ENCODE measurements at regions not wholly inside any gene's neighbourhood (a gene's known extent, or its start where the extent isn't known, plus 50 kb on each side); places are given as distances from the start of the nearest gene placed in this dataset.

- intact Hi-C loops (cut with micrococcal nuclease), result no loop called here
- H3K36me3 Mint-ChIP-seq, result no peaks in the 10 kb centered on the region
Observed at GRCh38 chr3:72195895-72196294, 410.9 kb upstream of the PROK2 start.

GRCh38 chr3:72194458-72194857 lies 409.5 kb upstream of the PROK2 start:
- H3K36me3 Mint-ChIP-seq, result no peaks in the 10 kb centered on the region
- H3K4me1 Mint-ChIP-seq, result peaks cover 1% of the 10 kb centered on the region
- no peak overlapping the region for H3K4me3 Mint-ChIP-seq
- Histone ChIP-seq H2AFZ (ENCODE audit: insufficient read depth, low read depth, low read length, poor library complexity, severe bottlenecking) (no peak overlapping the region), H4K20me1 (ENCODE audit: insufficient read depth, low read length) (no peaks in the 10 kb centered on the region), H3K36me3 (replicated peaks in 1 of 2; ENCODE audit: control insufficient read depth in 1 of 2, insufficient read depth in 2 of 2, low read length in 2 of 2) (no peaks in the 10 kb centered on the region), H3K4me2 (replicated peaks; ENCODE audit: extremely low read depth, low read length, poor library complexity, severe bottlenecking) (no peak overlapping the region), H3K27me3 (ENCODE audit: control insufficient read depth in 2 of 2, insufficient read depth in 2 of 2, low read length in 2 of 2) (no peaks in the 10 kb centered on the region), H3K79me2 (ENCODE audit: insufficient read depth, low read length) (no peaks in the 10 kb centered on the region), H3K4me3 (replicated peaks in 1 of 3; ENCODE audit: low read depth in 2 of 3, low read length in 3 of 3) (no peak overlapping the region), H3K27ac (ENCODE audit: low read depth in 1 of 2, low read length in 2 of 2) (no peak overlapping the region), H3K4me1 (ENCODE audit: control insufficient read depth in 1 of 2, insufficient read depth in 2 of 2, low read length in 2 of 2) (no peaks in the 10 kb centered on the region), H3K9me3 (replicated peaks in 1 of 2; ENCODE audit: control insufficient read depth in 1 of 2, insufficient read depth in 1 of 2, low read length in 2 of 2) (peaks cover 0 to 3% of the 10 kb centered on the region in 2 donors), H3K9ac (ENCODE audit: insufficient read depth, low read length, poor library complexity, severe bottlenecking) (no peak overlapping the region)
- intact Hi-C loops (cut with micrococcal nuclease), result no loop called here
- H3K27ac Mint-ChIP-seq, result no peak overlapping the region
- H3K27me3 Mint-ChIP-seq (ENCODE audit: low read depth in 3 of 3), result peaks cover 0 to 3% (median 2%) of the 10 kb centered on the region in 3 donors
- H3K9me3 Mint-ChIP-seq, result peaks cover 0 to 4% (median 0%) of the 10 kb centered on the region in 7 donors
- TF ChIP-seq CTCF (IDR thresholded peaks at IDR 0.05), result no peak
- no CpG with 5 or more reads among the region's 6 CpGs for WGBS (ENCODE audit: insufficient coverage)
- DNase-seq, result no peak

More at GRCh38 chr3:72195895-72196294, 410.9 kb upstream of the PROK2 start:
- Mint-ChIP-seq H3K4me3 (no peak overlapping the region), H3K9me3 (peaks cover 7 to 17% (median 10%) of the 10 kb centered on the region in 7 donors), H3K27ac (no peak overlapping the region), H3K27me3 (ENCODE audit: low read depth in 3 of 3) (peaks cover 0 to 3% (median 2%) of the 10 kb centered on the region in 3 donors), H3K4me1 (peaks cover 1% of the 10 kb centered on the region)
- 87% methylated on average over 3 of the region's 3 CpGs for WGBS (ENCODE audit: insufficient coverage)
- Histone ChIP-seq H3K4me2 (replicated peaks; ENCODE audit: extremely low read depth, low read length, poor library complexity, severe bottlenecking) (no peak overlapping the region), H3K79me2 (ENCODE audit: insufficient read depth, low read length) (no peaks in the 10 kb centered on the region), H3K36me3 (replicated peaks in 1 of 2; ENCODE audit: control insufficient read depth in 1 of 2, insufficient read depth in 2 of 2, low read length in 2 of 2) (no peaks in the 10 kb centered on the region), H3K9ac (ENCODE audit: insufficient read depth, low read length, poor library complexity, severe bottlenecking) (no peak overlapping the region), H3K27ac (ENCODE audit: low read depth in 1 of 2, low read length in 2 of 2) (no peak overlapping the region), H3K4me1 (ENCODE audit: control insufficient read depth in 1 of 2, insufficient read depth in 2 of 2, low read length in 2 of 2) (no peaks in the 10 kb centered on the region), H3K9me3 (replicated peaks in 1 of 2; ENCODE audit: control insufficient read depth in 1 of 2, insufficient read depth in 1 of 2, low read length in 2 of 2) (peaks cover 5 to 9% of the 10 kb centered on the region in 2 donors), H3K4me3 (replicated peaks in 1 of 3; ENCODE audit: low read depth in 2 of 3, low read length in 3 of 3) (no peak overlapping the region), H3K27me3 (ENCODE audit: control insufficient read depth in 2 of 2, insufficient read depth in 2 of 2, low read length in 2 of 2) (no peaks in the 10 kb centered on the region), H2AFZ (ENCODE audit: insufficient read depth, low read depth, low read length, poor library complexity, severe bottlenecking) (no peak overlapping the region), H4K20me1 (ENCODE audit: insufficient read depth, low read length) (no peaks in the 10 kb centered on the region)
- TF ChIP-seq CTCF (IDR thresholded peaks at IDR 0.05), result no peak
- DNase-seq, result no peak
